H9 (cell line): ENCODE measurements at regions not wholly inside any gene's neighbourhood (a gene's known extent, or its start where the extent isn't known, plus 50 kb on each side); places are given as distances from the start of the nearest gene placed in this dataset.

Experiments used
- DNase-seq: peaks from one replicate; pipeline ENCODE4 v3.0.0-alpha.2; 2017
- H2AFZ ChIP-seq: one replicate; pipeline ENCODE4 v1.6.1; 2013; ENCODE audit warnings: mild to moderate bottlenecking, low read length, control low read depth, moderate library complexity
- H2AK5ac ChIP-seq: 2 replicates; pipeline ENCODE4 v1.6.1; 2013; ENCODE audit warnings: low read length, control low read depth, mixed read lengths; ENCODE audit not compliant: insufficient read length
- H2BK120ac ChIP-seq: one replicate; pipeline ENCODE4 v1.6.1; 2013; ENCODE audit warnings: low read depth, mild to moderate bottlenecking, low read length, control low read depth, inconsistent platforms; ENCODE audit not compliant: poor library complexity, severe bottlenecking
- H2BK12ac ChIP-seq: 2 replicates; pipeline ENCODE4 v1.6.1; 2013; ENCODE audit warnings: low read length, control low read depth, mixed read lengths, low read depth; ENCODE audit not compliant: insufficient read length
- H2BK15ac ChIP-seq: 2 replicates; pipeline ENCODE4 v1.6.1; 2013; ENCODE audit warnings: low read depth, low read length, control low read depth
- H2BK20ac ChIP-seq: one replicate; pipeline ENCODE4 v1.6.1; 2013; ENCODE audit warnings: low read depth, mild to moderate bottlenecking, low read length, control low read depth, inconsistent platforms; ENCODE audit not compliant: poor library complexity, severe bottlenecking
- H2BK5ac ChIP-seq: 2 replicates; pipeline ENCODE4 v1.6.1; 2013; ENCODE audit warnings: low read length, control low read depth, mixed read lengths; ENCODE audit not compliant: insufficient read length
- H3K14ac ChIP-seq: 2 replicates; pipeline ENCODE4 v1.6.1; 2013; ENCODE audit warnings: low read length, control low read depth; ENCODE audit not compliant: insufficient read depth
- H3K18ac ChIP-seq: 2 replicates; pipeline ENCODE4 v1.6.1; 2013; ENCODE audit warnings: low read depth, mild to moderate bottlenecking, mixed read lengths, low read length, control low read depth; ENCODE audit not compliant: insufficient read length
- H3K23ac ChIP-seq: 2 replicates; pipeline ENCODE4 v1.6.1; 2013; ENCODE audit warnings: low read length, control low read depth, mixed read lengths, low read depth; ENCODE audit not compliant: insufficient read length
- H3K23me2 ChIP-seq: 2 replicates; pipeline ENCODE4 v1.6.1; 2013; ENCODE audit warnings: low read depth, mild to moderate bottlenecking, mixed read lengths, low read length, control low read depth; ENCODE audit not compliant: insufficient read length, poor library complexity, severe bottlenecking
- H3K27ac ChIP-seq: 2 replicates; pipeline ENCODE4 v1.5.1; 2013; ENCODE audit warnings: low read length, control low read depth, mixed read lengths, low read depth; ENCODE audit not compliant: insufficient read length
- H3K27me3 ChIP-seq: 2 replicates; pipeline ENCODE4 v1.6.1; 2013; ENCODE audit warnings: low read length, control low read depth, inconsistent platforms; ENCODE audit not compliant: insufficient read depth
- H3K4ac ChIP-seq: 2 replicates; pipeline ENCODE4 v1.6.1; 2013; ENCODE audit warnings: low read depth, mild to moderate bottlenecking, control low read depth, inconsistent platforms, low read length, moderate library complexity
- H3K4me1 ChIP-seq: 2 replicates; pipeline ENCODE4 v1.6.1; 2013; ENCODE audit warnings: low read length, control low read depth, inconsistent platforms; ENCODE audit not compliant: insufficient read depth
- H3K4me2 ChIP-seq: 2 replicates; pipeline ENCODE4 v1.6.1; 2013; ENCODE audit warnings: low read length, control low read depth, mixed read lengths; ENCODE audit not compliant: insufficient read length, insufficient read depth
- H3K56ac ChIP-seq: 2 replicates; pipeline ENCODE4 v1.6.1; 2013; ENCODE audit warnings: low read depth, mild to moderate bottlenecking, mixed read lengths, low read length, control low read depth; ENCODE audit not compliant: insufficient read length
- H3K79me1 ChIP-seq: 2 replicates; pipeline ENCODE4 v1.6.1; 2013; ENCODE audit warnings: low read depth, mild to moderate bottlenecking, moderate library complexity, low read length, control low read depth, inconsistent platforms; ENCODE audit not compliant: insufficient read depth, poor library complexity, severe bottlenecking
- H3K79me2 ChIP-seq: 2 replicates; pipeline ENCODE4 v1.6.1; 2013; ENCODE audit warnings: low read length, control low read depth, inconsistent platforms; ENCODE audit not compliant: insufficient read depth
- H3K9ac ChIP-seq: 2 replicates; pipeline ENCODE4 v1.6.1; 2013; ENCODE audit warnings: low read length, control low read depth, mixed read lengths; ENCODE audit not compliant: insufficient read length; ENCODE audit errors: extremely low read depth
- H3K9me3 ChIP-seq: one replicate; pipeline ENCODE4 v1.6.1; 2013; ENCODE audit warnings: low read depth, low read length, inconsistent platforms; ENCODE audit not compliant: control insufficient read depth
- H3T11ph ChIP-seq: one replicate; pipeline ENCODE4 v1.6.1; 2013; ENCODE audit warnings: mild to moderate bottlenecking, low read length, control low read depth, inconsistent platforms
- H4K20me1 ChIP-seq: one replicate; pipeline ENCODE4 v1.6.1; 2013; ENCODE audit not compliant: control insufficient read depth, insufficient read length, insufficient read depth
- H4K5ac ChIP-seq: 2 replicates; pipeline ENCODE4 v1.6.1; 2013; ENCODE audit warnings: low read depth, mild to moderate bottlenecking, mixed read lengths, low read length, control low read depth; ENCODE audit not compliant: insufficient read length
- H4K8ac ChIP-seq: replicated peaks from 2 replicates; pipeline ENCODE4 v1.6.1; 2013; ENCODE audit warnings: low read length, control low read depth, mixed read lengths, low read depth; ENCODE audit not compliant: insufficient read length
- H4K91ac ChIP-seq: 2 replicates; pipeline ENCODE4 v1.6.1; 2013; ENCODE audit warnings: low read depth, mild to moderate bottlenecking, moderate library complexity, mixed read lengths, low read length, control low read depth; ENCODE audit not compliant: insufficient read length
- H3K27ac Mint-ChIP-seq, 3 experiments: 2 replicates in 2 of 3; 3 replicates in 1 of 3; pipeline ENCODE4 v1.8.0; 2020 to 2021; ENCODE audit warnings: mixed read lengths in 3 of 3, mild to moderate bottlenecking in 1 of 3, moderate library complexity in 1 of 3
- H3K27me3 Mint-ChIP-seq: 2 replicates; pipeline ENCODE4 v1.8.0; 2021; ENCODE audit warnings: low read depth, mild to moderate bottlenecking, moderate library complexity, mixed read lengths
- H3K36me3 Mint-ChIP-seq, 3 experiments: 2 replicates in 2 of 3; 3 replicates in 1 of 3; pipeline ENCODE4 v1.8.0; 2020 to 2021; ENCODE audit warnings: low read depth in 3 of 3, mixed read lengths in 3 of 3; ENCODE audit not compliant: insufficient read depth in 1 of 3
- H3K4me1 Mint-ChIP-seq, 2 experiments: 2 replicates each; pipeline ENCODE4 v1.8.0; 2020; ENCODE audit warnings: mixed read lengths in 2 of 2
- H3K4me3 Mint-ChIP-seq, 2 experiments: 2 replicates in 1 of 2; 3 replicates in 1 of 2; pipeline ENCODE4 v1.8.0; 2020 to 2021; ENCODE audit warnings: mild to moderate bottlenecking in 2 of 2, mixed read lengths in 2 of 2, moderate library complexity in 1 of 2
- H3K9me3 Mint-ChIP-seq, 2 experiments: 2 replicates in 1 of 2; 3 replicates in 1 of 2; pipeline ENCODE4 v1.8.0; 2020; ENCODE audit warnings: mild to moderate bottlenecking in 2 of 2, mixed read lengths in 2 of 2, moderate library complexity in 1 of 2
- CTCF ChIP-seq: fragments of 200-600 bp; sonication (generic); conservative IDR thresholded peaks from 3 replicates; pipeline ENCODE4 v1.8.0; 2021; ENCODE audit warnings: antibody characterized with exemption, mild to moderate bottlenecking
- WGBS: extraction: QIAGEN DNeasy Blood & Tissue Kit; methylation state at CpG from one replicate; pipeline ENCODE4 v1.1.7; 2013; ENCODE audit warnings: missing lambda C conversion rate, low lambda C conversion rate, mixed read lengths; ENCODE audit not compliant: insufficient read length; ENCODE audit errors: extremely low coverage; 5-methylcytosine and 5-hydroxymethylcytosine counted together

GRCh38 chr5:97536683-97537082 lies 353.6 kb upstream of the RIOK2 start:
- H3K18ac ChIP-seq: no peak overlapping the region
- no peaks in the 10 kb centered on the region for H4K20me1 ChIP-seq
- no peak overlapping the region for H3K4ac ChIP-seq
- H2BK5ac ChIP-seq: no peak overlapping the region
- no peak overlapping the region for H2BK12ac ChIP-seq
- no peaks in the 10 kb centered on the region for H3K27me3 ChIP-seq
- H3K4me1 ChIP-seq: no peaks in the 10 kb centered on the region
- no peak overlapping the region for H2AK5ac ChIP-seq
- peaks cover 0 to 13% of the 10 kb centered on the region in 2 experiments; a peak in 2 of 4 replicates for H3K4me1 Mint-ChIP-seq
- H3K23me2 ChIP-seq: no peaks in the 10 kb centered on the region
- H3K79me2 ChIP-seq: no peaks in the 10 kb centered on the region
- H3K9me3 Mint-ChIP-seq: peaks cover 0 to 2% of the 10 kb centered on the region in 2 experiments; a peak in 1 of 5 replicates
- WGBS: no CpG with 5 or more reads among the region's 1 CpG
- H2BK15ac ChIP-seq: no peak overlapping the region
- H4K91ac ChIP-seq: no peak overlapping the region
- no peak overlapping the region for H3K4me2 ChIP-seq
- H3K27ac Mint-ChIP-seq: no peak overlapping the region
- TF ChIP-seq CTCF: no peak
- no peaks in the 10 kb centered on the region for H3K36me3 Mint-ChIP-seq
- H2BK120ac ChIP-seq: no peak overlapping the region
- no peak overlapping the region for H4K5ac ChIP-seq
- H3K14ac ChIP-seq: no peak overlapping the region
- H2AFZ ChIP-seq: no peak overlapping the region
- DNase-seq: no peak
- no peak overlapping the region for H3K4me3 Mint-ChIP-seq
- H3K27me3 Mint-ChIP-seq: no peaks in the 10 kb centered on the region
- H3K23ac ChIP-seq: no peak overlapping the region
- no peaks in the 10 kb centered on the region for H3K79me1 ChIP-seq
- no peak overlapping the region for H3K9ac ChIP-seq
- no peak overlapping the region for H3K27ac ChIP-seq
- H4K8ac ChIP-seq: no peak overlapping the region
- no peak overlapping the region for H3T11ph ChIP-seq
- no peaks in the 10 kb centered on the region for H3K9me3 ChIP-seq
- no peak overlapping the region for H2BK20ac ChIP-seq
- H3K56ac ChIP-seq: no peak overlapping the region
